ENCODE measurements at regions not wholly inside any gene's neighbourhood (a gene's known extent, or its start where the extent isn't known, plus 50 kb on each side); places are given as distances from the start of the nearest gene placed in this dataset.

- CTCF ChIA-PET: no interaction called here
- H3K27me3 Mint-ChIP-seq: no peaks in the 10 kb centered on the region
- Histone ChIP-seq H3K9me3 (ENCODE audit: control insufficient read depth in 1 of 2, insufficient read depth in 1 of 2, low read length in 2 of 2) (peaks cover 0 to 7% of the 10 kb centered on the region in 2 experiments), H3K27ac (ENCODE audit: low read depth in 1 of 2, low read length in 2 of 2) (no peak overlapping the region), H3K4me3 (ENCODE audit: low read length) (no peak overlapping the region), H3K36me3 (ENCODE audit: insufficient read depth, low read length) (no peaks in the 10 kb centered on the region), H3K4me1 (ENCODE audit: insufficient read depth, low read length) (no peaks in the 10 kb centered on the region), H3K27me3 (ENCODE audit: control insufficient read depth in 1 of 2, insufficient read depth in 2 of 2, low read length in 2 of 2) (no peaks in the 10 kb centered on the region)
- TF ChIP-seq CTCF (IDR thresholded peaks at IDR 0.05): no peak
- ATAC-seq (ENCODE audit: poor library complexity) (no peak), DNase-seq (peak in 1 of 14 experiments; percentile 16)
- POLR2A ChIA-PET: no interaction called here
- no peaks in the 10 kb centered on the region for H3K36me3 Mint-ChIP-seq (ENCODE audit: low read depth)
- H3K27ac Mint-ChIP-seq: no peak overlapping the region
- H3K4me3 Mint-ChIP-seq: no peak overlapping the region
- H3K9me3 Mint-ChIP-seq: no peaks in the 10 kb centered on the region
- intact Hi-C loops (cut with DNase I, micrococcal nuclease): no loop called here
- H3K4me1 Mint-ChIP-seq (ENCODE audit: low read depth): peaks cover 7% of the 10 kb centered on the region
Measured at GRCh38 chr7:155972651-155973390, 160.6 kb upstream of the SHH start.

- Mint-ChIP-seq H3K36me3 (ENCODE audit: low read depth) (no peaks in the 10 kb centered on the region), H3K9me3 (no peaks in the 10 kb centered on the region), H3K4me1 (ENCODE audit: low read depth) (peaks cover 7% of the 10 kb centered on the region), H3K4me3 (no peak overlapping the region), H3K27ac (no peak overlapping the region), H3K27me3 (no peaks in the 10 kb centered on the region)
- no peak for TF ChIP-seq CTCF (IDR thresholded peaks at IDR 0.05)
- intact Hi-C loops (cut with DNase I, micrococcal nuclease): no loop called here
- Histone ChIP-seq H3K36me3 (ENCODE audit: insufficient read depth, low read length) (no peaks in the 10 kb centered on the region), H3K4me1 (ENCODE audit: insufficient read depth, low read length) (no peaks in the 10 kb centered on the region), H3K27me3 (ENCODE audit: control insufficient read depth in 1 of 2, insufficient read depth in 2 of 2, low read length in 2 of 2) (no peaks in the 10 kb centered on the region), H3K4me3 (ENCODE audit: low read length) (no peak overlapping the region), H3K9me3 (ENCODE audit: control insufficient read depth in 1 of 2, insufficient read depth in 1 of 2, low read length in 2 of 2) (peaks cover 0 to 7% of the 10 kb centered on the region in 2 experiments), H3K27ac (ENCODE audit: low read depth in 1 of 2, low read length in 2 of 2) (no peak overlapping the region)
- CTCF ChIA-PET: no interaction called here
- POLR2A ChIA-PET: no interaction called here
- DNase-seq (no peak), ATAC-seq (ENCODE audit: poor library complexity) (no peak)
Measured at GRCh38 chr7:155972247-155972646, 160.0 kb upstream of the SHH start.

- TF ChIP-seq CTCF (IDR thresholded peaks at IDR 0.05): no peak
- H3K4me3 ChIP-seq (ENCODE audit: low read length): no peak overlapping the region
- intact Hi-C loops (cut with DNase I, micrococcal nuclease): no loop called here
- Mint-ChIP-seq H3K36me3 (ENCODE audit: low read depth) (no peaks in the 10 kb centered on the region), H3K27ac (no peak overlapping the region), H3K9me3 (no peaks in the 10 kb centered on the region), H3K27me3 (no peaks in the 10 kb centered on the region), H3K4me1 (ENCODE audit: low read depth) (peaks cover 7% of the 10 kb centered on the region), H3K4me3 (no peak overlapping the region)
- H3K27ac ChIP-seq (ENCODE audit: low read depth in 1 of 2, low read length in 2 of 2): no peak overlapping the region
- ChIA-PET CTCF (no interaction called here), POLR2A (no interaction called here)
- H3K4me1 ChIP-seq (ENCODE audit: insufficient read depth, low read length): no peaks in the 10 kb centered on the region
- no peak for ATAC-seq (ENCODE audit: poor library complexity)
- no peak for DNase-seq
- H3K36me3 ChIP-seq (ENCODE audit: insufficient read depth, low read length): no peaks in the 10 kb centered on the region
- H3K9me3 ChIP-seq (ENCODE audit: control insufficient read depth in 1 of 2, insufficient read depth in 1 of 2, low read length in 2 of 2): peaks cover 0 to 7% of the 10 kb centered on the region in 2 experiments
- no peaks in the 10 kb centered on the region for H3K27me3 ChIP-seq (ENCODE audit: control insufficient read depth in 1 of 2, insufficient read depth in 2 of 2, low read length in 2 of 2)
Measured at GRCh38 chr7:155971180-155971770, 159.0 kb upstream of the SHH start.

Measured in CD4-positive, alpha-beta T cell (primary cell).